Activated CD8-positive, alpha-beta memory T cell treated with anti-CD3 and anti-CD28 coated beads for 24 hours (primary cell): ENCODE measurements at regions not wholly inside any gene's neighbourhood (a gene's known extent, or its start where the extent isn't known, plus 50 kb on each side); places are given as distances from the start of the nearest gene placed in this dataset.

Experiments
- DNase-seq: peaks from one replicate; pipeline ENCODE4 v3.0.0-alpha.2; 2020

DNA sequence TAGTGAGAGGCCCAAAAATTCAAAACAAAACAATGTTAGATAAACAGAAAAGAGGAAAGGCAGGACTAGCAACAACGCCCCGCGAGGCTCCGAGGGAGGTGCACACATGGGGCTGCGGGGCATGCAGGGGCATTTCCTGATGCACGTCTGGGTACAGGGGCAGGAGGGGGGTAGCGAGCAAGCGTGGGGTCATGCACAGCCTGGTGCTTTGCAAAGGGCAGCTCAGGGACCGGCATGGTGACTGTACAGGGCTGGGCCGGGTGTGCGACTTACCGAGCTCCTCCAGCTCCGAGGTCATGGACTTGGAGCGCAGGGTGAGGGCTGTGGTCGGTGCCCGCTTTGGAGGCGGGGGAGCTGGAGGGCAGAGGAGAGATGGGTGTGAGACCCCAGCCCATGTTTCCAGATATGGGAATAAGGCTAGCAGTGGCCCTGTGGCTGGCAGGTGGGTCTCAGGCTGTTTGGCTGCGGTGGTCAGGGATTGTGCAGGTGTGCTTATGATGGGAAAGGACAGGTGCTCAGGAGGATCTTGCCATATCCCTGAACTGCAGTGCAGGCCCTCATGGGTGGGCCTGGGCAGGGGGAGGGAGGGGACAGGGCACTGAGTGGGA lies 103.7 kb downstream of the CTTN start:
- DNase-seq, result no peak

DNA sequence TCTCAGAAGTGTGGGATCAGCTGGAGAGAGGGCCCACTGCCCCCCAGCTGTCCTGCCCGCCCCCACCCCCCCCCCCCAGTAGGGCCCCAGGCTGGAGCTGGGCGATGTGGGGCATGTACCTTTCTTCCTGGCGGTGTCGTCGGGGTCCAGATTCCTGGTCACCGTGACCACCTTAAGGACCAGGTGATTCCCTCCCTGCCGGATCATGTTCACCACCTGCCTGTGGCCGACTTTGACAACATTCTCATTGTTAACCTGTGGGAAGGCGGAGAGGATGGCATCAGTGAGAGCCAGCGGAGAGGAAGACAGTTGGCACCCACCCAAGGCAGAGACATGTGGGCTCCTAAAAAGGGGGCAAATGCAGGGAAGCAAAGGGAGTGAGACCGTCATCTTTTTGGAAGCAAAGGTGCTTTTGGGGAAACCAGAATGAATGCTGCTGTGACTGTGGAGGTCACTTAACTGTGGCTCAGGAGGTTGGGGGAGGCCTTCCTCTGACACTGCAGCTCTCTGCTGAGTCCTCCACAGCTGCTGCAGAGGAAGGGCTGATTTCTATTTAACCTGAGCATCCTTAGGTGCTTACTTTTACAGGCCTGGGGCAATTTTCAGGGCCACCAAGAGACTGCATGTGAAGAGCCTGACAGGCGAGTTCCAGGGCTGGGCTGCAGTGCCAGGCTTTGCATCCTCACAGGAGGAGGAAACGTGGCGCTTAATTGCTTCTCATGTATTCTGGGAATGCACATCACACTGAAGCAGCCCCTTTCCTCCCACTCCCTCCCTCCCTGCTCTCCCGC lies 104.5 kb downstream of the CTTN start:
- no peak for DNase-seq

DNA sequence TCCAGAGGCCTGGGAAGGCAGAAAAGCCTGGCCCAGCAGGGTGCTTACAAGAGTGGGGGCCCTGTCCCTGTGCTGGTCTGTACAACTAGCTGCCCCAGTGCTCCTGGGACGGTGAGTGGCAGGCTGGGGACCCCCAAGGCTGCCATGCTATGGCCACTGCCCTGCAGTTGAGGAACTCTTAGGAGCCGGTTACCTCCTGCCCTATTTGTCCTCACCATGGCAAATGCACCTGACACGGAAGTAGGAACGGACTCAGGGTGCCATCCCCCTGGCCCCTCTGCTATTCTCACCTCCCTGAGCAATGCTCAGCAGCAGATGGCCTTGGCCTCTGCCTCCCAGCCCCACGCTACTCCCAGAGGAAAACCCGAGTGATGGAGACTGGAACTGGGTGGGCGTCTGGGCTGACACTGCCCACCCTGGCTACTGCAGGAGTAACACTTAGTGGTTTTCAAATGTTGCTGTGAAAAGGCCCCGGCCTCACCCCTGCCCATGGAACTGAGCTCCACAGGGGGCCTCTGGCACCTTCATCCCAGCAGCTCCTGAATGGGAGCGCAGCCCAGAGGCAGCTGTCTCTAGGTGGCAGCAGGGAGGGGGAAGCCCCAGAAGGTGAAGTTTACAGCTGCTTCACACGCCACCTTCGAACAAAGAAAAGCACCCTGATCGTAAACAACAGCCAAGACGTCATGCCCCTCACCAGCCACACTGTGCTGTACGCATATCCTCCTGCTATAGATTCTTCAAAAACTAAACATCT lies 105.3 kb downstream of the CTTN start:
- DNase-seq, result no peak

DNA sequence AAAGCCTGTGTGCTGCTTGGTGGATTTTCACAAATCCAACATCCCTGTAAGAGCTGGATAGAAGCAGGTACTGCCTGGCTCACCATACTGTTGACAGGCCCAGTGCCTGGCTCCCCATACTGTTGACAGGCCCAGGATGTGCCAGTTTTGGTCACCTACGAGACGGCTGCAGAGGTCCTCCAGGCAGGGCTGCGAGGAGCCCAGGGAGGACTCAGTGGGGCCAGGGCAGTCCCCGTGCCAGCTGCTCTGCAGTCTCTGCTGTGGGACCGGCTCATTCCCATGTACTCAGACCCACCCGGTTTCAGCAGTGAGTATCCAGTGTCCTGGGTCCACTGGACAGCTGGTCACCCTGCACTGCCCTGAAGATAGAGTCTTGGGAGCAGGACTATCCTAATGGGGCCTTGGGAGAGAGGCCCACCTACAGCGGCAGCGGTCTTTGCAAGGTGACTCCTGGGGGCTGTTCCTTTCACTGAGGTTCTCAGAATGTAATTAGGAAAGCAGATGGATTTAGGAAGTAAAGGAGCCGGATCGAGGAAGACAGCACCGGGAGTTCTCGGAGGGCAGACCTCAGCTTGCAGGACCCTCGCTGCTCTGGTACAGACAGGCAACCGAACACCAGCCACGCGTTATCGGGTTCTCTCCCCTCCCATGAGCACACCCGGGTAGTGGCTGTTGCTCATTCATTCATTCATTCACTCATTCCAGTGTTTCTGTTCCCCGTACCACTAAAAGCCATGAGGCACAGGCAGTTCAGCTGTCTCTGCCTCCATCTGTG lies 106.1 kb downstream of the CTTN start:
- DNase-seq, result no peak

DNA sequence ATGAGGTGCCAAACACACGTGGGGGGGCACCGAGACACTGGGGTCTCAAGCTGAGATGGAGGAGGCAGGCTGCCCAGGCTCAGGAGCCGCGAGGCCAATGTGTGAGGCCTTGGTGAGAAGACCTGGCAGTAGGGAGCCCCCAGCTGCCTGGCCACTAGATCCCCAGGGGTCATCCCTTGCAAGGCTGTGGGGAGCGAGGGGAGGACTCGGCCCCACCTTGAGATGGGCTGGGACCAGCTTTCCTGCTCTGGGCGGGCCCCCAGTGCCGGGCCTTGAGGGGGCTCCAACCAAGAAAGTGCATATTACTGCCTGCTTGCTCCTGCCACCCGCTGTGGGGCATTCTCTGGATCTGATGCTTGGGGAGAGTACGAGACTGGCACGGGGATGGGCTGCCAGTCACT lies 107.0 kb downstream of the CTTN start:
- DNase-seq, result no peak

DNA sequence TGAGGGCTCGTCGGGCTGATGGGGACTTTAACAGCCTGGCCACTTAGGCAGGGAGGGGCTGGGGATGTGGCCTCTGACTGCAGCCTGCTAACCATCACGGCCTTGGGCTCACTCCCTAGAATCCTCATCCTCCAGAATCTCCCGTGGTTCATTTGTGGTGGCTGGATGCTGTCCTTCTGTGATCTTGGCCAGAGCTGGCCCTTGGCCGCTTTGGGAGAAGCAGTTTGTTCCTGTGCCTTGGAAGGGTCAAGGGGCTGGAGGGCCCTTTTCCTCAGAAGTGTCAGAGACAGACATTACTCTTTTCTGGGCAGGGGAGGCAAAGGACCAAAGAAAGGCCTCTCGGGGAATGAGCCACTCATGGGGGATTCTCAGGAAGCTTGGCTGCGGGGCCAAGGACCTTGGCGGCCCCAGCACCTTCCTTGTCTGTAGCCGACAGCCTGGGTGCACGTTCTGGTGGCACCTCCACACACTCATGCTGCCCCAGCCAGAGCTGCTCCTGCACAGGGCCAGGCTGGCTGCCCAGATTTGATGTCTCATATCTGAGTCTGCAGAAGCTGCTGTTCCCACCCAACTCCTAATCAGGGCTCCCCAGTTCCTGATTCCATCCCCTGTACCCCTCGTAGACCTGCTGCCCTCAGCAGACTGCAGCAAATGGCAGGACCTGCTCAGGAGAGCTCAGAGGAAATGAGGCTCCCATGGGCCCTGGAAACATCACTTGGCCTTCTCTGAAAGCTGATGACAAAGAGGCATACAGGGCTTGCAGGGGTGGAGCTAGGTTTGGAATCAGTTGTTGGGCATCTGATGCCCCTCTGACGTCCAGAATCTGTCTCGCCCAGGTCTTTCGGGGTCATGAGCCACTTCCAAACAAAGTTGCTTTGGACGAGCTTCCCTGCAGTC lies 107.7 kb downstream of the CTTN start:
- DNase-seq, result no peak

DNA sequence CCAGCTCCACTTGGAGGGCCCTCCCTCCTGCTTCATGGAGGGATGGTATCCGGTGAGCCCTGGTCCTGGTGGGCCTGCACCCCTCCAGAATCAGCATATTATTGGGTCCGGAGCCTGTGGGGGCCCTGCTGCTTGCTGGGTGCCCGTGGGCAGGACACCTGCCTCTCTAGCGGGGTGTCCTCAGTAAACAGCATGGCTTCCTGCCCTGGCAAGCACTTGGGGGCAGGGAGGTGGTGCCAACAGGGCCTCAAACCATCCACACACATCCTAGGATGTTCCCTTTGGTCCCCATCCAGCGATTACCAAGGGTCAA lies 108.3 kb downstream of the CTTN start:
- no peak for DNase-seq

DNA sequence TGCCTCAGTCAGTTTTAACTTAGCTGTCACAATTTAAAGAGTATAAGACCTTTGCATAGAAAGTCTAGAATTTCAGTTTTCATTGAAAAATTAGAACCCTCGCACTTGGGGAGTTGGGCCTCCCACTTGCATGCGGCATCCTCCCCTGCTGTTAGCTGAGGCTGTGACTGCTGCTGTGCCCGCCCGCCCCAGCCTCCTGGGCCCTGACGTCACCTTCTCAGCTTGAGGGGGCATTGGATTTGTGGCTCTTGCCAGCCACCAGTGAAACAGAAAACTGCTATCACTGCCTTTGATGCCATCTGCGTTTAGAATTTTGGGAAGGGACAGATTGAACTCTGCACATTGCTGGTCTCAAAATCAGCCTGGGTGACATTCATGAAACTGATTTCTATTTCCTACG lies 108.7 kb downstream of the CTTN start:
- DNase-seq, result no peak

DNA sequence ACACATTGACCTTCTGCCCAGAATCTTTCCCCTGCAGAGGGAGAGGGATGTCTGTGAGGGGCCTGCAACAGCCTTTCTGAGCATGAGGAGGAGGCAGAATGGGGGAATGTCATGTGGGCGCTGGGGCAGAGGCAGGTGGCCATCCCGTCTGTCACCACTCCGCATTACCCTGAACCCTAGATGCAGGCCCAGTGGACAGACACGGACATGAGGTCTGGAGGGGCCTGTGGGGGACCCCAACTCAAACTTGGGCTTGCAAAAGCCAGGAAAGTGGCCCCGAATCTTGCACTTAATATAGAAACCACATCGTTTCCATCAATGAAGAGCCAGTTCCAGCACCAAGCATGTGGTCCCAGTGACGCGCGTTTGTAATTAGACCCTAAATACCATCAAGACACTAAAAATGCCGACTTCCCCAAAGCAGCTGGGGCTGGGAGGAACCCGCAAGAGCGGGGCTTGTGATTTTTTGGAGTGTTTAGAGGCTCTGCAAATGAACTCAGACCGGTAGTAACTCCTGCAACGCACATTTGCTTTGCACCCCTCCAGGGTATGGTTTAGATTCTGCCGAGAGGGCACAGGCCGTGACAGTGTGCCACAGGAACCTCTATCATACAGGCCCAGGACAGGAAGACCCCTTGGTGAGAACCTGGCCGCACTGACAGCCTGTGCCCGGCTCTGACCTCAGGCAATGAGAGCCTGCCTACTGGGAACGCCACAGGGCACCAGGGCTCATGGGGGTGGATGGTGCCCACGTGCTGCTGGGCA lies 109.3 kb downstream of the CTTN start:
- DNase-seq, result no peak

DNA sequence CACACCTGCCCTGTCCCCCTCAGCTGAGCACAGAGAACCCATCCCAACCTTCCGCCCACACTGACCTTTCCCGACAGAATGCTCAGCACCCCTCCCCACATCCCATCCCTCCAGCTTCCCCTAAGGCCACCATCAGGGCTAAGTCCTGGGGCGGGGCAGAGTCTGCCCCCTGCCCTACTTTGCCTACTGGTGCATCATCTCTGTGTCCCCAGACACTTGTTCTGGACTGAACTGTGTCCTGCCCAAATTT lies 109.8 kb downstream of the CTTN start:
- DNase-seq, result no peak

DNA sequence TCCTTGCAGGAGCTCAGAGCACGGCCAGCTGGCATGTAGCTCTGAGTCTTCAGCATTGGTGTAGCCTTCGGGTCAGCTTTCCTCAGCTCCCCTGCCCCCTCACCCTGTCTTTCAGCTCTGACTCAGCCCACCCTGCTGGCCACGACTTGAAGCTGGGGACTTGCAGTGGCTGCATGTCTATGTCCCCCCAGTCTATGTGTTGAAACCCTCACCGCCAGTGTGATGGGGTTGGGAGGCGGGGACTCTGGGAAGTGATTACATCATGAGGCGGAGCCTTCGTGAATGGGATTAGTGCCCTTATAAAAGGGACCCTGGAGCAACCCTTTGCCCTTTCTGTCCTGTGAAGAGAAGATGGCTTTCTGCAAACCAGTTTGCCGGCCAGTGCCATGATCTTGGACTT lies 111.1 kb downstream of the CTTN start:
- DNase-seq, result no peak

DNA sequence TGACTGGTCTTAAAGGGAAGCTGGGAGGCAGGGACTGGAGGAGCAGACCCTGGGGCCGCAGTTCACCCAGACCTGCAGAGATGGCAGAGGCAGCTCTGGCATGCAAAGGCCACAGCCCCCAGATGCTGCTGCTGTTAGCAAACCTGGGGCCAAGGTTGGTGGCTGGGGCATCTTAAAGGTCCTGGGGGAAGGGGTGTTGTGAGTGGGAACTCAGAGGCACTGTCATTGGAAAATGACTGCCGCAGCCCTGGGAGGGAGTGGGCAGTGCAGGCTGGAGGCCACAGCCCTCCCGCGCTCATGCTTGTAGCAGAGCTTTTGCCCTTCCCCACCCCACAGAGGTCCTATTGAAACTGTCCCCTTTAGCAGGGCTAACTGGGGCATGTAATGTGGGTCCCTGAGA lies 111.8 kb downstream of the CTTN start:
- no peak for DNase-seq

DNA sequence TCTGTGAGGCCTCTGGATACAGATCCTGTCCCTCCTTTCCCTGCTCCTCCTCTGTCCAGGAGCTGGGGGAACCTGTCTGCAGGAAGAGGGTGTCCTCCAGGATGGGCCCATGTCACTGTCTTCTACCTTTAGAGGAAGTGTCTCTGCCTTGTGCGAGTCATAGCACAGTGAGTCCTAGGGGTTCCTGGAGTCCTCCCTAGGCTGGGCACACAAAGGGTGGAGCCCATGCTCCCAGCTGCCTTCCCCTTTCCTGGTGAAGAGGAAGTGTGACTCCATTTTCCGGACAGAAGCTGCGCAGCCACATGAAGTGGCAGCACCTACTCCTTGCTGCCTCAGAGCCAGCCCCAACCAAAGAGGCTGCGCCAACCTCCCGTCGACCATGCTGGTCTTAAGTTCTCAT lies 112.2 kb downstream of the CTTN start:
- no peak for DNase-seq

DNA sequence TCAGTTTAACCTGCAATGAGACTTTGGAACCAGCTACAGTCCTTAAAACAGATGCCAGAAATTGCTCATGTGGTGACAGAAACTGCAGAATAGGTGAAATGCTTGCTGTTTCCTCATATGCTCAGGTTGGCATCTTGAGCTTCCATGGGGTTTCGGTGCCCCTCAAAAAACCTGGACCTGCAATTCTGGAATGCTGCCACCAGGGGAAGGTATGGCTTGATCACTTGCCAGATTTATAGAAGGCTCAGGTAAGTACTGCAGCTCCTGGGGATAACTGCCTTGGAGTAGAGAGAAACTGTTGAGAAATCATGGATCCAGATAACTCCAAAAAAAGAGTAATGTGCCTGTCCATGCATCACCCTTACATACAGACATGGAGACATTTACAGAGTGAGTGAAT lies 113.0 kb downstream of the CTTN start:
- no peak for DNase-seq

DNA sequence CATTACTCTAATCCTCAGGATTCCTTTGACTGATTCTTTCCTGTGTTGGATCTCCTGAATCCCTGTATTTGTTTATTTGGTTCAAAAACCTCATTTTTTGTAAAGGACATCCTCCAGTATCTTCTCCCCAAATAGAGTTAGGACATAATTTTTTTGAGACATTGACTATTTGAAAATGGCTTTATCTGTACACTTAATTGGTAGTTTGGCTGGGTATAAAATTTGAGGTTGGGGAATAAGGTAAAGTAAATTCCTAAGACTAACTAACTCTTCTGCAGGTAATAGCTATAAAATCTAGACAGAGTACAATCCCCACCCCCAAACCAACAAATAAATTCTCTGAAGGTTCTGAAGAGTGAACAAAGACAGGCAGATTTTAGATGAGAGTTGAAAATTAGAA lies 114.4 kb downstream of the CTTN start:
- no peak for DNase-seq

DNA sequence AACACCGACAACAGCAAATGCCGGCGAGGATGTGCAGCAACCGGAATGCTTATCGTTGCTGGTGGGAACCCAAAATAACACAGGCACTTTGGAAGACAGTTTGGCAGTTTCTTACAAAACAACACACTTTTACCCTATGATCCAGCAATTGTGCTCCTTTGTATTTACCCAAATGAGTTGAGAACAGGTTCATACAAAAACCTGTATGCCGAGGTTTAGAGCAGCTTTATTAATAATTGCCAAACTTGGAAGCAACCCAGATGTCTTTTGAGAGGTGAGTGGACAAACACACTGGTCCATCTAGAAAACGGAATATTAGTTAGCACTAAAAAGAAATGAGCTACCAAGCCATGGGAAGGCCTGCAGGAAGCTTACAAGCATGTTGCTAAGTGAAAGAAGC lies 118.9 kb downstream of the CTTN start:
- no peak for DNase-seq

DNA sequence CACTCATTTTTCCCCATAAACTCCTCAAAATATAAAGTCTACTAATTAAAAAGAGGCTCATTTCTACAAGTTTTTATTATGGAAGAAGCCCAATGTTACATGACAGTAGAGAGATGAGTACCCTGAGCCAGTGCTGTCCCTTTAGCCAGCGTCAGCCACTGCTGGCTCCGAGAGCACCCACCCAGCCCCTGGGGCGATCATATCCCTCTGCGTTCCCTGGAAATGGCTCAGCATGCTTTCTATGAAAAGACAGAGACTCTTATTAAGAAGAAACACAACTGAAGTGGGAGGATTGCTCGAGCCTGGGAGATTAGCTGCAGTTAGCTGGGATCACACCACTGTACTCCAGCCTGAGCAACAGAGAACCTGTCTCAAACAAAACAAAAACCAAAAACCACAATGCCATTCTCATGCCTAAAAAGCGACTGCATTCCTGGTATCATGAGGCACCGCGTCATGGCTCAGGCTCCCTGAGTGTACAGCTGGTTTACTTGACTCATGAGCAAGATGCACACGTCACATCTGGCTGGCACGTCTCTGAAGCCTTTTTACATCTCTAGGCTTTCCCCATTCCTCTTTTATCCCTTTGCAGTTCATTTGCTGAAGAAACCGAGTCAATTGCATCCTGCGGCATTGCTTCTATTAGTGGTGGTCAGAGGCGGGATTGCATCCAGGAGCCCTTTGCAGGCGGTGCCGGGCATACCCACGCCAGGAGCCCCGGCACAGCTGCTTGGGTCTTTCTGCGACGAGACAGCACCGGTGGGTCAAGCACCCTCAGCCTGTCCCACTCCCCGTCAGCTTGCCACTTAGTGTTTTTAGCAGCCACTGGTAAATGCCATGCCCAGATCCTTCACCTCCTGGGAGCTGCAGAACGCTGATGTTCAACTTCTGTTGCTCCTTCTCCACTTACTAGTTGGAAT lies 119.9 kb downstream of the CTTN start:
- DNase-seq, result no peak

DNA sequence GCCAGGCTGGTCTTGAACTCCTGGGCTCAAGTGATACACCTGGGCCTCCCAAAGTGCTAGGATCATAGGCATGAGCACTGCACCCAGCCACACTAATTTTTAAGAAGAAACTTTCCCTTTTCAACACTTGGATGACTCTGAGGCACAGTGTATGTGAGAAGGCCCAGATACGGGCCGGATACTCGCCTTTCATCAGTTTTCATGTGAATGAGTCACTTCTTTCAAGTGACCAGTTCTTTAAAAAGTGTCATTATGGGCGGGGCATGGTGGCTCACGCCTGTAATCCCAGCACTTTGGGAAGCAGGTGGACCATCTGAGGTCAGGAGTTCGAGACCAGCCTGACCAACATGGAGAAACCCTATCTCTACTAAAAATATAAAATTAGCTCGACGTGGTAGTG lies 120.8 kb downstream of the CTTN start:
- DNase-seq, result no peak

DNA sequence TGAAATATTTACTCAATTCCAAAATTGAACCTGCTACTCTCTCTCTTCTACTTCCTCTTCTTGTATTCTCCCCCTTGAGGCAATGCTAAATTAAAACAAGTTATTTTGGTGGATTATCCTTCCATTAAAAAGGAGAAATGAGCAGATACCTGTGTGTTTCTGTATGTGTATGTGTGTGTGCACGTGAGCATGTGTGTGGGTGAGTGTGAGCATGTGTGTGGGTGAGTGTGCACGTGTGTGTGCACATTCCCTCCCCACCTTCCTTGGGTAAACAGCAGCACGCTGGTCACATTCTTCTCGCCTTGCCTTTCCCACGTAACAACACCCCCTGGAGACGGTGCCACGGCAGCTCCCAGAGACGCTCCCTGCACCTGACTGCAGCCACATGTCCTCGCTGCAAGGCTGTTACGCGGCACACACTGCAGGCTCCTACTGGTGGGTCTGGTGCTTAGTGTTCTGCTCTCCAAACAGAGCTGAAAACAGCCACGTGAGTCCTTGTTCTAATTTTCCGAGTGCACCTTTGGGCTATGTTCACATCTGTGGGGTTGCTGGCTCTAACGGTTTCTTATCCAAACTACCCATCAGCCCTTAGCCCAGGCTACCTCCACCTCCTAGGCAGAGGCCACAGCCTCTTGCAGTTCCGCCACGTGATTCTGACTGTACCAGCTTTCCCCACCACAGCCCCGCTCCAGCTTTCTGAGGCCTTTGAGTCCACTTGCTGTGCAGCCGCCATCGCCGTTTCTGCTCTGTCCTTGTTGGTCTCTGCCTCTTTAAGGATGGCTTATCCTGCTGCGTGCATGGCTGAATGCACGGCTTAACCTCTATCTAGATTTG lies 123.4 kb downstream of the CTTN start:
- no peak for DNase-seq

DNA sequence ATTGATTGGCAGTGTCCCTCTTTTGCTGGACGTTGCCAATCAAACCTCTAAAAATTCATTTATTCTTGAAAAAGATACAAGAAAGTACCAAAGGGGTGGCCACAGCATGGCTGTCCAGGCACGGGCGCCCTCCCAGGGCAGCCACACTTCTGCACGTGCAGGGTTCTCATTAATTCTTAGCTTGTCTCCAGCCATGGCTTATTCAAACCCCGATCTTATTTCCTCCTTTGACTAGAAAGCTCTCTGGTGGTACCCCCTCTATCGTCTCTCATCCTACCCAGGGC lies 123.9 kb downstream of the CTTN start:
- no peak for DNase-seq
